SJSA1 (cell line): ENCODE measurements at regions not wholly inside any gene's neighbourhood (a gene's known extent, or its start where the extent isn't known, plus 50 kb on each side); places are given as distances from the start of the nearest gene placed in this dataset.

Source experiments
- DNase-seq, 2 experiments: peaks; one replicate each; pipeline ENCODE4 v3.0.0-alpha.2; 2015 to 2020; ENCODE audit warnings: low spot score in 2 of 2, low read depth in 1 of 2
- H3K27ac ChIP-seq: fragments of 250-450 bp; sonication (Bioruptor Pico); 2 replicates; pipeline ENCODE4 v1.5.1; 2020; ENCODE audit warnings: mild to moderate bottlenecking, moderate library complexity
- H3K27me3 ChIP-seq: fragments of 250-450 bp; sonication (Bioruptor Pico); replicated peaks from 2 replicates; pipeline ENCODE4 v1.5.1; 2020; ENCODE audit warnings: mild to moderate bottlenecking, moderate library complexity
- H3K36me3 ChIP-seq: fragments of 250-450 bp; sonication (Bioruptor Pico); 2 replicates; pipeline ENCODE4 v1.5.1; 2020; ENCODE audit warnings: mild to moderate bottlenecking
- H3K4me1 ChIP-seq: fragments of 250-450 bp; sonication (Bioruptor Pico); replicated peaks from 2 replicates; pipeline ENCODE4 v1.6.1; 2021; ENCODE audit warnings: mild to moderate bottlenecking
- H3K4me3 ChIP-seq: fragments of 250-450 bp; sonication (Bioruptor Pico); 2 replicates; pipeline ENCODE4 v1.5.1; 2020; ENCODE audit warnings: mild to moderate bottlenecking
- H3K9me3 ChIP-seq: fragments of 250-450 bp; sonication (Bioruptor Pico); replicated peaks from 2 replicates; pipeline ENCODE4 v1.5.1; 2020; ENCODE audit warnings: mild to moderate bottlenecking

GRCh38 chr4:132587626-132588025 lies 561.5 kb upstream of the PCDH10 start:
- Histone ChIP-seq H3K27ac (no peak overlapping the region), H3K27me3 (no peaks in the 10 kb centered on the region), H3K36me3 (no peaks in the 10 kb centered on the region), H3K9me3 (no peaks in the 10 kb centered on the region; the same call in 1 of the 2 replicates), H3K4me3 (no peak overlapping the region), H3K4me1 (no peaks in the 10 kb centered on the region)
- no peak for DNase-seq

- Histone ChIP-seq H3K27me3 (no peaks in the 10 kb centered on the region), H3K27ac (no peak overlapping the region)
Observed at GRCh38 chr4:132592340-132592739, 556.8 kb upstream of the PCDH10 start.

GRCh38 chr4:132592850-132593249 lies 556.2 kb upstream of the PCDH10 start:
- no peak for DNase-seq
- Histone ChIP-seq H3K27me3 (no peaks in the 10 kb centered on the region), H3K27ac (no peak overlapping the region)

More at GRCh38 chr4:132592340-132592739, 556.8 kb upstream of the PCDH10 start:
- H3K9me3 ChIP-seq = no peaks in the 10 kb centered on the region; the same call in 1 of the 2 replicates
- no peak for DNase-seq
- H3K36me3 ChIP-seq = no peaks in the 10 kb centered on the region
- no peaks in the 10 kb centered on the region for H3K4me1 ChIP-seq
- H3K4me3 ChIP-seq = no peak overlapping the region

GRCh38 chr4:132593717-132594400 lies 555.2 kb upstream of the PCDH10 start:
- no peaks in the 10 kb centered on the region; the same call in 1 of the 2 replicates for H3K9me3 ChIP-seq
- H3K4me1 ChIP-seq = no peaks in the 10 kb centered on the region
- DNase-seq = no peak
- no peaks in the 10 kb centered on the region for H3K27me3 ChIP-seq
- H3K4me3 ChIP-seq = no peak overlapping the region
- H3K27ac ChIP-seq = no peak overlapping the region
- no peaks in the 10 kb centered on the region for H3K36me3 ChIP-seq

More at GRCh38 chr4:132592850-132593249, 556.2 kb upstream of the PCDH10 start:
- Histone ChIP-seq H3K4me3 (no peak overlapping the region), H3K36me3 (no peaks in the 10 kb centered on the region), H3K9me3 (no peaks in the 10 kb centered on the region; the same call in 1 of the 2 replicates), H3K4me1 (no peaks in the 10 kb centered on the region)

- Histone ChIP-seq H3K4me3 (no peak overlapping the region), H3K27ac (no peak overlapping the region), H3K4me1 (no peaks in the 10 kb centered on the region), H3K27me3 (no peaks in the 10 kb centered on the region), H3K9me3 (peaks cover 2% of the 10 kb centered on the region; the same call in 1 of the 2 replicates), H3K36me3 (no peaks in the 10 kb centered on the region)
- DNase-seq = no peak
Observed at GRCh38 chr4:132596186-132596585, 552.9 kb upstream of the PCDH10 start.

GRCh38 chr4:132605551-132605950 lies 543.5 kb upstream of the PCDH10 start:
- DNase-seq = no peak
- H3K36me3 ChIP-seq = no peaks in the 10 kb centered on the region
- H3K27me3 ChIP-seq = no peaks in the 10 kb centered on the region
- H3K9me3 ChIP-seq = no peaks in the 10 kb centered on the region; the same call in 1 of the 2 replicates
- no peak overlapping the region for H3K4me3 ChIP-seq
- H3K27ac ChIP-seq = no peak overlapping the region
- H3K4me1 ChIP-seq = no peaks in the 10 kb centered on the region

- no peaks in the 10 kb centered on the region for H3K27me3 ChIP-seq
- H3K27ac ChIP-seq = no peak overlapping the region
- DNase-seq = no peak
- no peaks in the 10 kb centered on the region for H3K9me3 ChIP-seq
- H3K36me3 ChIP-seq = no peaks in the 10 kb centered on the region
- H3K4me1 ChIP-seq = no peaks in the 10 kb centered on the region
- no peak overlapping the region for H3K4me3 ChIP-seq
Observed at GRCh38 chr4:132614682-132615081, 534.4 kb upstream of the PCDH10 start.

- no peak overlapping the region for H3K27ac ChIP-seq
- no peaks in the 10 kb centered on the region for H3K4me1 ChIP-seq
- H3K36me3 ChIP-seq = no peaks in the 10 kb centered on the region
- no peak overlapping the region for H3K4me3 ChIP-seq
- no peaks in the 10 kb centered on the region for H3K27me3 ChIP-seq
- DNase-seq = no peak
- H3K9me3 ChIP-seq = no peaks in the 10 kb centered on the region
Observed at GRCh38 chr4:132619968-132620367, 529.1 kb upstream of the PCDH10 start.

GRCh38 chr4:132642016-132642817 lies 506.9 kb upstream of the PCDH10 start:
- Histone ChIP-seq H3K27me3 (no peaks in the 10 kb centered on the region), H3K9me3 (0 out of 2 replicates have a peak, but pooled peaks cover 4% of the 10 kb centered on the region), H3K36me3 (no peaks in the 10 kb centered on the region), H3K27ac (no peak overlapping the region), H3K4me1 (no peaks in the 10 kb centered on the region), H3K4me3 (no peak overlapping the region)
- DNase-seq = no peak

- Histone ChIP-seq H3K9me3 (0 out of 2 replicates have a peak, but pooled peaks cover 4% of the 10 kb centered on the region), H3K36me3 (no peaks in the 10 kb centered on the region), H3K4me1 (no peaks in the 10 kb centered on the region), H3K27me3 (no peaks in the 10 kb centered on the region), H3K4me3 (no peak overlapping the region), H3K27ac (no peak overlapping the region)
- DNase-seq = no peak
Observed at GRCh38 chr4:132646186-132646585, 502.9 kb upstream of the PCDH10 start.

- no peaks in the 10 kb centered on the region for H3K36me3 ChIP-seq
- H3K4me1 ChIP-seq = no peaks in the 10 kb centered on the region
- no peaks in the 10 kb centered on the region for H3K27me3 ChIP-seq
- H3K9me3 ChIP-seq = 0 out of 2 replicates have a peak, but pooled peaks cover 1% of the 10 kb centered on the region
- DNase-seq = no peak
- no peak overlapping the region for H3K4me3 ChIP-seq
- no peak overlapping the region for H3K27ac ChIP-seq
Observed at GRCh38 chr4:132651196-132651595, 497.9 kb upstream of the PCDH10 start.

- Histone ChIP-seq H3K27me3 (no peaks in the 10 kb centered on the region), H3K36me3 (no peaks in the 10 kb centered on the region), H3K4me3 (no peak overlapping the region), H3K9me3 (peaks cover 10% of the 10 kb centered on the region), H3K27ac (no peak overlapping the region), H3K4me1 (no peaks in the 10 kb centered on the region)
- no peak for DNase-seq
Observed at GRCh38 chr4:132660181-132660580, 488.9 kb upstream of the PCDH10 start.

- H3K4me3 ChIP-seq = no peak overlapping the region
- H3K9me3 ChIP-seq = peaks cover 10% of the 10 kb centered on the region; the same call in 1 of the 2 replicates
- H3K4me1 ChIP-seq = no peaks in the 10 kb centered on the region
- no peaks in the 10 kb centered on the region for H3K36me3 ChIP-seq
- H3K27me3 ChIP-seq = no peaks in the 10 kb centered on the region
- H3K27ac ChIP-seq = no peak overlapping the region
- DNase-seq = no peak
Observed at GRCh38 chr4:132662456-132662855, 486.6 kb upstream of the PCDH10 start.

GRCh38 chr4:132669786-132670185 lies 479.3 kb upstream of the PCDH10 start:
- H3K4me3 ChIP-seq = no peak overlapping the region
- H3K9me3 ChIP-seq = no peaks in the 10 kb centered on the region
- no peaks in the 10 kb centered on the region for H3K36me3 ChIP-seq
- DNase-seq = no peak
- H3K4me1 ChIP-seq = no peaks in the 10 kb centered on the region
- no peak overlapping the region for H3K27ac ChIP-seq
- H3K27me3 ChIP-seq = no peaks in the 10 kb centered on the region
